HepG2 (cell line): ENCODE measurements at regions not wholly inside any gene's neighbourhood (a gene's known extent, or its start where the extent isn't known, plus 50 kb on each side); places are given as distances from the start of the nearest gene placed in this dataset.

Experiments
- EZH2 ChIP-seq: conservative IDR thresholded peaks from 2 replicates; pipeline ENCODE4 v1.6.1; 2012; ENCODE audit warnings: mild to moderate bottlenecking, low read depth, low read length, moderate library complexity
- KMT2B ChIP-seq: IDR thresholded peaks from 2 replicates; pipeline ENCODE4 v1.6.1; 2016; ENCODE audit warnings: missing genetic modification reagents, missing compliant biosample characterization
- TF ChIP-seq, protein P1 (sequence below): sonication (generic); formaldehyde crosslinking; IDR thresholded peaks from 2 replicates; pipeline ENCODE4 v1.5.0; 2020; ENCODE audit warnings: missing genetic modification reagents
- TF ChIP-seq, protein P2 (sequence below): sonication (generic); formaldehyde crosslinking; IDR thresholded peaks from 2 replicates; pipeline ENCODE4 v1.5.0; 2020; ENCODE audit warnings: mild to moderate bottlenecking, missing genetic modification reagents, moderate library complexity

DNA sequence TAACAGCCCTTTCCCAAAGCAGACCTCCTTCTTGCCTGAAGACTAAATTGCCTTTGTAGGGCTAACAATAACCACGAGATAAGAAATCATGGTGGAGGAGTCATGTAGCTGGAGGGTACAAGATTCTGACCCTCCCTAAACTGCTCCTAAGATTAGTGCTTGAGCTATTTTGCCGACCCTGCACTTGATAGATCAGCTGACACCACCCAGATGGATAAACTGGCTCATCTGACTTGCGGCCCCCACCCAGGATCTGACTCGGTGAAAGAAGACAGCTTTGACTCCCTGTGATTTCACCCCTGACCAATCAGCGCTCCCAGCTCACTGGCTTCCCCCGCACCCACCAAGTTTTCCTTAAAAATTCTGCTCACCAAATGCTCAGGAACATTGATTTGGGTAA, 57.6 kb upstream of the UNC93A start:
- TF ChIP-seq KMT2B (CRISPR knock-in tag) (no peak), EZH2 (no peak)
- TF ChIP-seq, protein P1, sequence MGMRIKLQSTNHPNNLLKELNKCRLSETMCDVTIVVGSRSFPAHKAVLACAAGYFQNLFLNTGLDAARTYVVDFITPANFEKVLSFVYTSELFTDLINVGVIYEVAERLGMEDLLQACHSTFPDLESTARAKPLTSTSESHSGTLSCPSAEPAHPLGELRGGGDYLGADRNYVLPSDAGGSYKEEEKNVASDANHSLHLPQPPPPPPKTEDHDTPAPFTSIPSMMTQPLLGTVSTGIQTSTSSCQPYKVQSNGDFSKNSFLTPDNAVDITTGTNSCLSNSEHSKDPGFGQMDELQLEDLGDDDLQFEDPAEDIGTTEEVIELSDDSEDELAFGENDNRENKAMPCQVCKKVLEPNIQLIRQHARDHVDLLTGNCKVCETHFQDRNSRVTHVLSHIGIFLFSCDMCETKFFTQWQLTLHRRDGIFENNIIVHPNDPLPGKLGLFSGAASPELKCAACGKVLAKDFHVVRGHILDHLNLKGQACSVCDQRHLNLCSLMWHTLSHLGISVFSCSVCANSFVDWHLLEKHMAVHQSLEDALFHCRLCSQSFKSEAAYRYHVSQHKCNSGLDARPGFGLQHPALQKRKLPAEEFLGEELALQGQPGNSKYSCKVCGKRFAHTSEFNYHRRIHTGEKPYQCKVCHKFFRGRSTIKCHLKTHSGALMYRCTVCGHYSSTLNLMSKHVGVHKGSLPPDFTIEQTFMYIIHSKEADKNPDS (CRISPR knock-in tag) = no peak
- TF ChIP-seq, protein P2, sequence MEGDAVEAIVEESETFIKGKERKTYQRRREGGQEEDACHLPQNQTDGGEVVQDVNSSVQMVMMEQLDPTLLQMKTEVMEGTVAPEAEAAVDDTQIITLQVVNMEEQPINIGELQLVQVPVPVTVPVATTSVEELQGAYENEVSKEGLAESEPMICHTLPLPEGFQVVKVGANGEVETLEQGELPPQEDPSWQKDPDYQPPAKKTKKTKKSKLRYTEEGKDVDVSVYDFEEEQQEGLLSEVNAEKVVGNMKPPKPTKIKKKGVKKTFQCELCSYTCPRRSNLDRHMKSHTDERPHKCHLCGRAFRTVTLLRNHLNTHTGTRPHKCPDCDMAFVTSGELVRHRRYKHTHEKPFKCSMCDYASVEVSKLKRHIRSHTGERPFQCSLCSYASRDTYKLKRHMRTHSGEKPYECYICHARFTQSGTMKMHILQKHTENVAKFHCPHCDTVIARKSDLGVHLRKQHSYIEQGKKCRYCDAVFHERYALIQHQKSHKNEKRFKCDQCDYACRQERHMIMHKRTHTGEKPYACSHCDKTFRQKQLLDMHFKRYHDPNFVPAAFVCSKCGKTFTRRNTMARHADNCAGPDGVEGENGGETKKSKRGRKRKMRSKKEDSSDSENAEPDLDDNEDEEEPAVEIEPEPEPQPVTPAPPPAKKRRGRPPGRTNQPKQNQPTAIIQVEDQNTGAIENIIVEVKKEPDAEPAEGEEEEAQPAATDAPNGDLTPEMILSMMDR (CRISPR knock-in tag) = no peak
